K562 (cell line): ENCODE measurements at regions not wholly inside any gene's neighbourhood (a gene's known extent, or its start where the extent isn't known, plus 50 kb on each side); places are given as distances from the start of the nearest gene placed in this dataset.
A peak's percentile ranks its signal among the peaks of the same experiment; 100 is the strongest.

ENCODE experiments used
- GATA2 ChIP-seq: sonication (generic); formaldehyde crosslinking; IDR thresholded peaks from 2 replicates; pipeline ENCODE4 v1.4.0; 2020; ENCODE audit warnings: mild to moderate bottlenecking, missing genetic modification reagents
- SETDB1 ChIP-seq: IDR thresholded peaks from one replicate; pipeline ENCODE4 v1.6.1; 2012; ENCODE audit warnings: low read length, control low read depth, inconsistent platforms
- U2AF2 ChIP-seq: fragments of 200-400 bp; formaldehyde crosslinking; optimal IDR thresholded peaks from 2 replicates; pipeline ENCODE3; 2017; ENCODE audit warnings: low read depth, mild to moderate bottlenecking, low read length
- ZNF384 ChIP-seq: IDR thresholded peaks from 2 replicates; pipeline ENCODE4 v1.6.1; 2012; ENCODE audit warnings: low read depth, low read length, improper control_type of control experiment
- TF ChIP-seq, protein P1 (sequence below): fragments of 250-450 bp; sonication (Bioruptor Pico); IDR thresholded peaks from 2 replicates; pipeline ENCODE4 v1.8.0; 2022; ENCODE audit warnings: moderate library complexity, mild to moderate bottlenecking, inconsistent platforms
- TF ChIP-seq, protein P2 (sequence below): sonication (generic); formaldehyde crosslinking; IDR thresholded peaks from 2 replicates; pipeline ENCODE4 v1.8.0; 2022; ENCODE audit warnings: mild to moderate bottlenecking, missing genetic modification reagents
- TF ChIP-seq, protein P3 (sequence below): sonication (generic); formaldehyde crosslinking; IDR thresholded peaks from 2 replicates; pipeline ENCODE4 v1.8.1; 2023; ENCODE audit warnings: missing genetic modification reagents, mild to moderate bottlenecking, borderline replicate concordance
- TF ChIP-seq, protein P4 (sequence below): sonication (generic); formaldehyde crosslinking; IDR thresholded peaks from 2 replicates; pipeline ENCODE4 v1.8.1; 2023; ENCODE audit warnings: mild to moderate bottlenecking, missing genetic modification reagents, moderate library complexity
- TF ChIP-seq, protein P5 (sequence below): fragments of 250-450 bp; sonication (Bioruptor Pico); IDR thresholded peaks from 2 replicates; pipeline ENCODE4 v1.5.0; 2022; ENCODE audit warnings: mild to moderate bottlenecking

DNA sequence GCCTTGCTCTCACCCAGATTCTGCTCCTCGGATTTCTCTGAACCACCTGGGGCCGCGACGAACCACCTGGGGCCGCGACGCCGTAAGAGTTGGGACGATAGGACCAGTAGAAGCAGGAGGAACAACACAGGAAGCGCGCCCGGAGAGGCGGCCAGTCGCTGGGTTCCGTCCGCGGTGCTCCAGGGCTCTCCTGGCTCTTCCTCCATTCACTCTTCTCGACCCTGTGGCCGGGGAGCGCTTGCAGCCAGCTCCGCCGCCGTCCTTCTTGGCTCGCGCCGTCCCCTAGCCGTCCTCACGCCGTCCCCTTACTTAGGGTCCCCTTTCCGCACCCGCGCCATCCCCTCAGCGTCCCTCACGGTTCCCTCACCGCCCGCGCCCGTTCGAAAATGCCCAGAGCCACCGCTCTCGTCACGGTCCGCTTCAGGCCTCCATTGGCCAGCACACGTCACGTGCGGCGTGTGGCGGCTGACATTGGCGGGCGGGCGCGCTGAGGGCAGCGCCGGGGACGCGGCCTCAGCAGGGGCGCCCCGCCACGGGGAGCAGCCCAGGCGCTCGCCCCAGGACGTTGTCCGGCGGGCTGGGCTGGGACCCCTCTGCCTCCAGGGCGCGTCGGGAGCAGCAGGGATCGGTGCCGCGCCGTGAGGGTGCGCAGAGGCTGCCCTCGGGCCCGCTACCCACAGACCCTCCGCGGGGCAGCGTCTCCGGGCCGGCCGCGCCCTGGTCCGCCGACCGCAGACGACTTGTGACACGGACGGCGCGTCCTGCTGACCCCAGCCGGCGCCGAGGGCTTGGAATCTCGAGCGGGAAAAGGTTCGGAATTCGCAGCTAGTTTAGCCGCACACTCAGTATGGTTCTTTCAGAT is 53.7 kb upstream of the PTPDC1 start (continued):
- TF ChIP-seq, protein P1, sequence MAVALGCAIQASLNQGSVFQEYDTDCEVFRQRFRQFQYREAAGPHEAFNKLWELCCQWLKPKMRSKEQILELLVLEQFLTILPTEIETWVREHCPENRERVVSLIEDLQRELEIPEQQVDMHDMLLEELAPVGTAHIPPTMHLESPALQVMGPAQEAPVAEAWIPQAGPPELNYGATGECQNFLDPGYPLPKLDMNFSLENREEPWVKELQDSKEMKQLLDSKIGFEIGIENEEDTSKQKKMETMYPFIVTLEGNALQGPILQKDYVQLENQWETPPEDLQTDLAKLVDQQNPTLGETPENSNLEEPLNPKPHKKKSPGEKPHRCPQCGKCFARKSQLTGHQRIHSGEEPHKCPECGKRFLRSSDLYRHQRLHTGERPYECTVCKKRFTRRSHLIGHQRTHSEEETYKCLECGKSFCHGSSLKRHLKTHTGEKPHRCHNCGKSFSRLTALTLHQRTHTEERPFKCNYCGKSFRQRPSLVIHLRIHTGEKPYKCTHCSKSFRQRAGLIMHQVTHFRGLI (CRISPR knock-in tag) = no peak
- TF ChIP-seq, protein P2, sequence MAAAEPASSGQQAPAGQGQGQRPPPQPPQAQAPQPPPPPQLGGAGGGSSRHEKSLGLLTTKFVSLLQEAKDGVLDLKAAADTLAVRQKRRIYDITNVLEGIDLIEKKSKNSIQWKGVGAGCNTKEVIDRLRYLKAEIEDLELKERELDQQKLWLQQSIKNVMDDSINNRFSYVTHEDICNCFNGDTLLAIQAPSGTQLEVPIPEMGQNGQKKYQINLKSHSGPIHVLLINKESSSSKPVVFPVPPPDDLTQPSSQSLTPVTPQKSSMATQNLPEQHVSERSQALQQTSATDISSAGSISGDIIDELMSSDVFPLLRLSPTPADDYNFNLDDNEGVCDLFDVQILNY (CRISPR knock-in tag) = peak; percentile 72; the same call in 1 of the 2 replicates
- TF ChIP-seq ZNF384 (no peak), GATA2 (CRISPR knock-in tag) (no peak), U2AF2 (no peak), SETDB1 (no peak)
- TF ChIP-seq, protein P3, sequence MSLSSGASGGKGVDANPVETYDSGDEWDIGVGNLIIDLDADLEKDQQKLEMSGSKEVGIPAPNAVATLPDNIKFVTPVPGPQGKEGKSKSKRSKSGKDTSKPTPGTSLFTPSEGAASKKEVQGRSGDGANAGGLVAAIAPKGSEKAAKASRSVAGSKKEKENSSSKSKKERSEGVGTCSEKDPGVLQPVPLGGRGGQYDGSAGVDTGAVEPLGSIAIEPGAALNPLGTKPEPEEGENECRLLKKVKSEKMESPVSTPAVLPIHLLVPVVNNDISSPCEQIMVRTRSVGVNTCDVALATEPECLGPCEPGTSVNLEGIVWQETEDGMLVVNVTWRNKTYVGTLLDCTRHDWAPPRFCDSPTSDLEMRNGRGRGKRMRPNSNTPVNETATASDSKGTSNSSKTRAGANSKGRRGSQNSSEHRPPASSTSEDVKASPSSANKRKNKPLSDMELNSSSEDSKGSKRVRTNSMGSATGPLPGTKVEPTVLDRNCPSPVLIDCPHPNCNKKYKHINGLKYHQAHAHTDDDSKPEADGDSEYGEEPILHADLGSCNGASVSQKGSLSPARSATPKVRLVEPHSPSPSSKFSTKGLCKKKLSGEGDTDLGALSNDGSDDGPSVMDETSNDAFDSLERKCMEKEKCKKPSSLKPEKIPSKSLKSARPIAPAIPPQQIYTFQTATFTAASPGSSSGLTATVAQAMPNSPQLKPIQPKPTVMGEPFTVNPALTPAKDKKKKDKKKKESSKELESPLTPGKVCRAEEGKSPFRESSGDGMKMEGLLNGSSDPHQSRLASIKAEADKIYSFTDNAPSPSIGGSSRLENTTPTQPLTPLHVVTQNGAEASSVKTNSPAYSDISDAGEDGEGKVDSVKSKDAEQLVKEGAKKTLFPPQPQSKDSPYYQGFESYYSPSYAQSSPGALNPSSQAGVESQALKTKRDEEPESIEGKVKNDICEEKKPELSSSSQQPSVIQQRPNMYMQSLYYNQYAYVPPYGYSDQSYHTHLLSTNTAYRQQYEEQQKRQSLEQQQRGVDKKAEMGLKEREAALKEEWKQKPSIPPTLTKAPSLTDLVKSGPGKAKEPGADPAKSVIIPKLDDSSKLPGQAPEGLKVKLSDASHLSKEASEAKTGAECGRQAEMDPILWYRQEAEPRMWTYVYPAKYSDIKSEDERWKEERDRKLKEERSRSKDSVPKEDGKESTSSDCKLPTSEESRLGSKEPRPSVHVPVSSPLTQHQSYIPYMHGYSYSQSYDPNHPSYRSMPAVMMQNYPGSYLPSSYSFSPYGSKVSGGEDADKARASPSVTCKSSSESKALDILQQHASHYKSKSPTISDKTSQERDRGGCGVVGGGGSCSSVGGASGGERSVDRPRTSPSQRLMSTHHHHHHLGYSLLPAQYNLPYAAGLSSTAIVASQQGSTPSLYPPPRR = 0 out of 2 replicates have a peak, but pooled peaks have one; percentile 21
- TF ChIP-seq, protein P4, sequence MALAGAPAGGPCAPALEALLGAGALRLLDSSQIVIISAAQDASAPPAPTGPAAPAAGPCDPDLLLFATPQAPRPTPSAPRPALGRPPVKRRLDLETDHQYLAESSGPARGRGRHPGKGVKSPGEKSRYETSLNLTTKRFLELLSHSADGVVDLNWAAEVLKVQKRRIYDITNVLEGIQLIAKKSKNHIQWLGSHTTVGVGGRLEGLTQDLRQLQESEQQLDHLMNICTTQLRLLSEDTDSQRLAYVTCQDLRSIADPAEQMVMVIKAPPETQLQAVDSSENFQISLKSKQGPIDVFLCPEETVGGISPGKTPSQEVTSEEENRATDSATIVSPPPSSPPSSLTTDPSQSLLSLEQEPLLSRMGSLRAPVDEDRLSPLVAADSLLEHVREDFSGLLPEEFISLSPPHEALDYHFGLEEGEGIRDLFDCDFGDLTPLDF (CRISPR knock-in tag) = no peak
- TF ChIP-seq, protein P5, sequence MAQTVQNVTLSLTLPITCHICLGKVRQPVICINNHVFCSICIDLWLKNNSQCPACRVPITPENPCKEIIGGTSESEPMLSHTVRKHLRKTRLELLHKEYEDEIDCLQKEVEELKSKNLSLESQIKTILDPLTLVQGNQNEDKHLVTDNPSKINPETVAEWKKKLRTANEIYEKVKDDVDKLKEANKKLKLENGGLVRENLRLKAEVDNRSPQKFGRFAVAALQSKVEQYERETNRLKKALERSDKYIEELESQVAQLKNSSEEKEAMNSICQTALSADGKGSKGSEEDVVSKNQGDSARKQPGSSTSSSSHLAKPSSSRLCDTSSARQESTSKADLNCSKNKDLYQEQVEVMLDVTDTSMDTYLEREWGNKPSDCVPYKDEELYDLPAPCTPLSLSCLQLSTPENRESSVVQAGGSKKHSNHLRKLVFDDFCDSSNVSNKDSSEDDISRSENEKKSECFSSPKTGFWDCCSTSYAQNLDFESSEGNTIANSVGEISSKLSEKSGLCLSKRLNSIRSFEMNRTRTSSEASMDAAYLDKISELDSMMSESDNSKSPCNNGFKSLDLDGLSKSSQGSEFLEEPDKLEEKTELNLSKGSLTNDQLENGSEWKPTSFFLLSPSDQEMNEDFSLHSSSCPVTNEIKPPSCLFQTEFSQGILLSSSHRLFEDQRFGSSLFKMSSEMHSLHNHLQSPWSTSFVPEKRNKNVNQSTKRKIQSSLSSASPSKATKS (CRISPR knock-in tag) = no peak
